NCI-H2196 (cell line): ENCODE measurements at regions not wholly inside any gene's neighbourhood (a gene's known extent, or its start where the extent isn't known, plus 50 kb on each side); places are given as distances from the start of the nearest gene placed in this dataset.
"Not testable (repeated sequence)": the region's sequence is repeated elsewhere in the genome, so short reads cannot be mapped to it uniquely, and the experiment has no call there.

ENCODE experiments used
- DNase-seq: peaks from one replicate; lab custom pipeline; 2025; ENCODE audit not compliant: unreplicated experiment; lab: John Stamatoyannopoulos, UW

DNA sequence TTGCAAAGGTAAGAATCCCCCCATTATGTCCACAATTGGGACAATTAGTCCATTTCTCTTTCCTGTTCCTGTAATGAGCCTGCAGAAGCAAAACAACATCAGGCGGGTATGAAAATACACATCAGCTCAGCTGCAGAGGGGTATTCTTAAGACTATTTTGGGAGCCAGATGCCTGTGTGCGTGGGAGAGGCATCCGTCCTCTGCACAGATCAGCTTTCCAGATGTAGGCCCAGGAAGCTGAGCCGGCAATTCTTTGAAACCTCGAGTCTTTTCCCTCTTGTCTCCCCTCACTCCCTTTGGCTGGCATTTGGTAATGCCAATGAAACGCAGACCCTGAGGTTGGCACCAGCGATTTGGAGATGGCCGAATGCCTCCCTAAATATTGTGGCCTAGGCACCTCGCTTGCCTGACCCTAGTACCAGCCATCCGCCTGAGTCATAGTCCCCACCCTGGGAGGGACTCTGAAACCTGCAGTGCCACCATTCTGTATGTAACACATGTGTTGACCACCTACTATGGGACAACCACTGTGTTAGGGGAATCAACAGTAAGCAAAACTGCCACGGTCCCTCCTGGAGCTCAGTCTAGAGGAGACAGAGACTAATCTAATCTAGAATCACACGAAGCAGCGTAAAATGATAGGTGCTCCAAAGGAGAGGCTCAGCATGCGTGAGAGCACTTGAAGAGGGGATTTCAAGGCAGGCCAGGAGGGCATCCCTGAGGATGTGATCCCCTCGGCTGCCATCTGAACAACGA, 603.0 kb downstream of the MATN1 start:
- no peak for DNase-seq

DNA sequence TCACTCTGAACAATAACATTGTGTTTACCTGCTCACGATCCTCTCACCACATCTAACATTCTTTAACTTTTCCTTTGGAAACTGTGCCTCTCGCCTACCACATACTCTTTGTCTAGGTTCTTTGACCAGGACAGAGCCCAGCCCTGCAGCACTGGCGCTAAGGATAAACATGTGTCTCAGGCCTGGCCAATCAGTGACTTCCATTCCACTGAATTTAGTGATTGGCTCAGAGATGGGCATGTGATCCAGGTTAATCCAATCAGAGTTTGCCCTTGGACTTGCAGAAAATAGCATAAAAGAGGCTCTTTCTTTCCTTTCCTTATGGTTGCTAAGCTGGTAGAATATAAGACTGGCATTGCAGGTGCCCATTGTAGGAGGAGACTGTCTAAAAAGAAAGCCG, 605.7 kb downstream of the MATN1 start:
- no peak for DNase-seq

DNA sequence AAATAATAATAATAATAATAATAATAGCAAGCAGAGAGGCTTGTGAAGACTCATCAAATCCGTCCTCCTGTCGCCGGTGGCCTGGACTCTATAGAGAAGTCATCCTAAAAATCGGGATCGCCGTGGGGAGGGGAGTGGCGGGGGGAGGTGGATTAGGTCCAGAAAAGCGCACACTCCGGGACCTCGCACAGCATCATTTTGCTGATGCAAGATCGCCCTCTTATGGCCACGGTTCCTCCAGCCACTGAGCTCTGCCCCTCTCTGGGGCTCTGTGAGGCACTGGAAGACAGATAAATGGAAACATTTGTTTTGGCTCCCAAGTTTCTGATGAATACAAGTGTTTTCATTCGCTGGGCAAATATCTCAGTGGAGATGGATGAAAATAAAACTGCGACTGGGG, 612.0 kb downstream of the MATN1 start:
- peak; percentile 61 for DNase-seq

DNA sequence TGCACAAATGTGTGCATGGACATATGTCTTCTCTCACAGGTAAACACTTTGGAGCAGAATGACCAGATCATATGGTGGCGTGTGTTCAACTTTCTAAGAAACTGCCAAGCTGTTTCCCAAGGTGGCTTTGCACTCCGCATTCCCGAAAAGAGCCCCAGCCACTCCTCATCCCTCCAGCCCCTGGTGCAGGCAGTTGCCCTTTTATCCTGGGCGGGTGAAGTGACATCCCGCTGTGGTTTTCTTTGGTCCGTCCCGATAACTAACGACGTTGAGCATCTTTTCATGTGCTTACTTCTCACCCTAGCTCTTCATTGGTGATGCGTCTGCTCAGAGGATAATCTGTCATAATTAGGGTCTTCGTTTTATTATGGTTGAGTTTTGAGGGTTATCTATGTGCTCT, 612.5 kb downstream of the MATN1 start:
- DNase-seq: no peak

DNA sequence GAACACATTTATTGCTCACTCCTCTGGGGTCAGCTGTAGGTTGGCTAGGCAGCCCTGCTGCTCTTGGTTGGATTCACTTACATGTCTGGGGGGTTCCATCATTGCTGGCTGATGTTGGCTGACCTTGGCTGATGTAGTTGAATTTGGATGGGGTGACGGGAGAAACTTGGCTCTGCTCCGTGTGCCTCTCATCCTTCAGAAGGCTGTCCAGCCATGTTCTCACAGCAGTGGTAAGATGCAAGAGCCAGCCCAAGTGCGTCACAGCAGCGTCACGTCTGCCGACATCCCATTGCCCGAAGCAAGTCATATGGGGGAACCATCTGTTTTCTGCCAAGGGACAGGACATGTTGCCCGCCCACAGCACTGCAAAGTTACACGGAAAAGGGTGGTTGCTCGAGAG, 613.5 kb downstream of the MATN1 start:
- DNase-seq: no peak

DNA sequence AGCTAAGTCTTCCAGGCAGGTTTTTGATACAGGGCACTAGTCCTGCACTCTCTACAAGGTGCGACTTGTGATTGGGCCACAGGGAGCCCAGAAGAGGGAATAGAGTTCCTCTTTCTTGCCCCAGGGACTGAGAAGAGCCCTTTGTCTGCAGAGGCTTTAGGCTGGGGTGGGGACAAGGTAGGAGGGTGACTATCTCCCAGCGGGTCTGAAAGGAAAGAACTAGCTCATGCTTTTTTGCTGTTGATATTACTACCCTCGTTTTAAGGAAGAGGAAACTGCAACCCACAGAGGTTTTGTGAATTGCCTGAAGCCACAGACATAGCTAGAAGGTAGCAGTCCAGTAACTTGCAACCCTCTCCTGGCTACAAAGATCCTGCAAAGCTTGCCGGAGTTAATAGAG, 615.2 kb downstream of the MATN1 start:
- DNase-seq: no peak

DNA sequence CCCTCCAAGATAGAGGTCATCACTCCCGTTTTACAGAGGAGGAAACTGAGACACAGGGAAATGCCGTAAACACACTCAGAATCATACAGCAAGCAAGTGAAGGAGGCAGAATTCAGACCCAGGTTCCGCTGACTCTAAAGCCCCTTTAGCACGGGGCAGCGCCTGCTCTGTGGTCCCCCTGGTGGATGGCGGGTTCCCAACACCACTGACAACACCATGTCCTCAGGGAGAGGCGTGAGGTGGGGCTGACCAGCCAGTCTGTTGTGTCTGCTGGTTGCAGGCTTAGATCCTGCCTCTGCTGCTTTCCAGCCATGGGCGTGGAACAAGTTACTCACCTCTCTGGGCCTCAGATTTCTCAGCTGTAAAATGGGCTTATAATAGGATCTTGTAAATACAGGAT, 617.3 kb downstream of the MATN1 start:
- no peak for DNase-seq

DNA sequence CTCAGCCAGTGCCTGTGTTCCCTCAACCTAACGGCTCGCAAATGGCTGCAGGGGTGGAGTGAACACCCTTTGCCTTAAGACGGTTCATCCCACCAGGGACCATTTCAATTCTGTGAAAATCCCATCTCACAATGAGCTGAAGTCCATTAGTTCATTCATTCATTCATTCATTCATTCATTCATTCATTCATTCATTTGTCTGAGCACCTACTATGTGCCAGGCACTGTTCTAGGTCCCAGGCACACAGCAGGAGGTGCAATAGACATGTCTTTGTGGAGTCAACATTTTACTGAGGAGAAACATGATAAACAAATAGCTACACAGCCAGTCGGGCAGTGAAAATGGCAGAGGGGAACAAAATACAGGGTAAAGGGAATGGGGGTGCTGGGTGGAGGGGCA, 618.8 kb downstream of the MATN1 start:
- no peak for DNase-seq

DNA sequence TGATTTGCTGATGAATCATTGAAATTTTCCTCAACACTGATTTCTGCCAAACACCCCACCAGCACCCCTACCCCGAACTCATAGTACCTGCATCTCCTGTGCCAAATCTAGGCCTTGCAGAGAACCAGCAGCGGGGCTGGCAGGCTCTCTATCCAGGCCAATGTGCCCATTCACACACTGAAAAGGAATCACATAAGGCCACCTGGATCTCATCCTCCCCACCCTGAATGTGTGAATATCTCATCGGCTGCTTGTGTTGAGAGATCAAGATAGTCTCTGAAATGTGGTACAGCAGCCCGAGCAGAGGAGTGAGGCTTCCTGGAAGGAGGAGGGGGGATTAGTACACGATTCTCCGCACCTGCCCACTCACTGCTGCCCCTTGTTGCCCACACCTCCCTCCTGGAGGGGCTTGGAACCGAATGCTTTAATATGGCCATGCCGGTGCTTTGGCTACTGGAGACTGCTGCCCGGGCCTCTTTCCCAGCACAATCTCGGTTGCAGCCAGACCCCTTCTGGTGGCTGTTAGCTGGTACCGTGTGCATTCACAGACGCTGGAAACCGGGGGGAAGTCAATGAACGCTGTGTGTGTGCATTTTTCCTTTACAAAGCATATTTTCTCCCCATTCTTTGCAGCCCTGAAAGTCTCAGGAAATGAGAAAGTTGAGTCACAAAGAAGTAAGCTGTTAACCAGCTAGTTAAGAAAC, 619.5 kb downstream of the MATN1 start:
- no peak for DNase-seq

DNA sequence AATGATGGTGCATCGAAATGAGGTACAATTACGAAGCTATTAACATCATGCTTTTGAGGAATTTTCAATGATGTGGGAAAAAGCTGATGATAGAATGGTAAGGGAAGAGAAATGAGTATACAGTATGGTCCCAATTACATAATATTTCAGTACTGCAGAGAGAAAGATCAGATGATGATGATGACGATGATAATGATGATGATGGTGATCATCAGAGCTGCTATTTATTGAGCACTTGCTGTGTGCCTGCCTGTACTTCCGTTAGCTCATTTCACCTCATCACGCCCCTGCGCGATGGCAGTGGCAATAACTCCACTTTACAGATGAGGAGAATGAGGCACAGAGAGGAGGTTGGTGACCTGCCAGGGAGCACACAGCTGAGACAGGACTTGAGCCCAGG, 620.8 kb downstream of the MATN1 start:
- no peak for DNase-seq

DNA sequence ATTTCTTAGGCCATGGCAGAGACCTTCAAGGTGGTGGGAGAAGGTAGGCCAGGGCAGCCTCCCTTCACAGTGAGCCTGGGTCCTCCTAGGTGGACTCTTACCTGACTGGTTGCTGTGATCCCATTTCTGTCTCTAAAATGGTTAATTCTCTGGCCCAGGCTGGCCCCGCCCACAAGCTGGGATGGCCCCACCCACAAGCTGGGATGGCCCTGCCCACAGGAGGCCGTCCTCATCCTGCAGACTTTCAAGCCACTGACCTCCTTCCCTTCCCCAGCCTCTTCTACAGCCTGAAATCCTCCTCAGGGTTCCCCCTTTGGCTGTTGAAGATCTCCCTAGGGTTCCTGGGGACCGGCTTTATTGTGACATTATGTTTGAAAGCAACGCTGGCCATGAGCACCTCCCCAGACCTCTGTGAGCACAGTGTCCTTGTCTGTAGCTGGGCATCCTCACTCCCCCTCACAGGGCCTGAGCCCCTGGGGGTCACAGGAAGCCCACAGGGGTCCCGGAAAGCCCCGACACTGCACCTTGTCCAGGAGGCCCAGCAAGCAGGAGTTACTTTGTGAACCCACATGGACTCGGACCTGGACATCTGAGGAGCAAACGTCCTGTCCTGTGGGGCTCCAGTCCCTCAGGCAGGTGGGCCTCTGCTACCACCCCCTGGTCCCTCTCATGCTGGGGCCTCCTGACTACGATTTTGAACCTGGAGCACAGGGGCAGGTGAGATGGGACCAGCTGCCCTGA, 621.7 kb downstream of the MATN1 start:
- DNase-seq: peak; percentile 5

DNA sequence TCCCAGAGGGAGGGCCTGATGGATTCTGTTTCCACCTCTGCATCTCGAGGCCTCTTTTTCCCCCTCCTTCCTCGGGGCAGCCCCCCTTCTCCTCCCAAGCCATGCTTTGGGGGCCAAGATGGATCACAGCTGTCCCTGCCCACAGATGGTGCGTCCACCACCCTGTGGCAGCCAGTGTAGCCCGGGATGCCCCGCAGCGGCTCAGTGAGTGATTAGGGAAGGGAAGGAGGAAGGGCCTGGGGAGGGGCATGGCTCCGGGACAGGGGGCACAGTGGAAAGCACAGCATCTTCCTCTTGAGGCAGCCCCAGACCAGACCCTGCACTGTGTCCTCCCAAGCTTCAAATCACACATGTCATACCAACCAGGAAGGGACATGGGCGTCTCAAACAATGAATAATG, 622.4 kb downstream of the MATN1 start:
- DNase-seq: no peak

DNA sequence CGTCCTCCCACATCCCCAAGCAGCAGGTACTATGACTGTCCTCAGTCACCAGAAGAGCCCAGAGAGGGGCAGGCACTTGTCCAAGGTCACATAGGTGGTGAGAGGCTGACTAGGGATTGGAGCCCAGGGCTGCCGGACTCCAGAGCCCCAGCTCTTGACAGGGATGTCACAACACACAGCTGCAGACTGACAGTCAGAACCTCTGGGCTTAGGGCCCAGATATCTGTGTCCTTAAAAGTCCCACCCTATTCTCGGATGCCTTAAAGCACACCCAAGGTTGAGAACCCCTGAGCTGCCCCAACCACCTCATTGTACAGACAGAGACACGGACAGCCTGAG, 622.9 kb downstream of the MATN1 start:
- DNase-seq: no peak

DNA sequence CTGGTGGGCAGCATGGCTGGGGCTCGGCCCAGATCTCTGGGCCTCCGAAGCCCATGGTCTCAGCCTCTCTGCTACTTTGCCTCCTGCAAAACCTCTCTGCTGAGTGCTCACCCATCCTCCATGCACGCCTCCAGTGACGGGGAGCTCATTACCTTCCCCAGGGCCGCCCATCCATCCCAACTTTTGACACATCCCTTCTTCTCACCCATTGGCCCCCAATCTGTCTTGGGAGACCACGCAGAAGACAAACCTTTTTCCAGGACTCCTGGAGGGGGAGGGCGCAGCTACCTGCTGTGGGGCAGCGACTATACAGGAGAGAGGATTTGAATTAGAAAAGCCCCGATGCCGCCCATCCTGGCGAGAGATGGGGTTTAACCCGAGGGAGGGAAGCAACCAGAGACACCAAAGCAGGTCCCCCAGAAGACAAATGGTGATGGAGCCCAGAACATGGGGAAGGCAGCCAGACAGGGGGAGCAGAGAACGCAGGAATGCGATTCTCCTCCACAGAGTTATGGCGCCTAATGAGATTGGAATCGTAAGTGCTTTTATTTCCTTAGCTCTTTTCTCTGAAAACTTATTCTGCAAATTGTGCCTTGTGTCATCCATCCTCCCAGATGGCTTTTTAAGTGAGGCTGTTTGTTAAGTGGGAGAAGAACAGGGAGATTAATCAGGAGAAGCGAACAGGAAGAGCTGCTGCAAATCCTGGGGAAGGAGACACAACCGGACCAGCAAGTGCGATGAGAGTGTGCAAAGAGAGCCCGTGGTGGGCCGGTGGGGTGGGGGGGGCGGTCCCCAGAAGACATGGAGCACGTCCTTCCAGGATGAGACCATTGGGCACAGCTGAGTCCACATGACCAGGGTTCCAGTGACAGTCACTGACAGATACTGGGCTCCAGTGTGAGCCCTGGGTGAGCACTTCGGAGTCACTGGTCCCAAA, 623.5 kb downstream of the MATN1 start:
- no peak for DNase-seq

DNA sequence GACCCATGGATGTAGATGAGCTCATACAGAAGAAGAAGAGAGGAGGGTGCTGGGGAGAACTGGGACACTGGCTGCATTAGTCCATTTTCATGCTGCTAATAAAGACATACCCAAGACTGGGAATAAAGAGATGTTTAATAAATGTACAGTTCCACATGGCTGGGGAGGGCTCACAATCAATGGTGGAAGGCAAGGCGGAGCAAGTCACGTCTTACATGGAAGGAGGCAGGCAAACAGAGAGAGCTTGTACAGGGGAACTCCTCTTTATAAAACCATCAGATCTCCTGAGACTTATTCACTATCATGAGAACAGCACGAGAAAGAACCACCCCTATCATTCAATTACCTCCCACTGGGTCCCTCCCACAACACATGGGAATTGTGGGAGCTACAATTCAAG, 625.5 kb downstream of the MATN1 start:
- not testable (repeated sequence) for DNase-seq

DNA sequence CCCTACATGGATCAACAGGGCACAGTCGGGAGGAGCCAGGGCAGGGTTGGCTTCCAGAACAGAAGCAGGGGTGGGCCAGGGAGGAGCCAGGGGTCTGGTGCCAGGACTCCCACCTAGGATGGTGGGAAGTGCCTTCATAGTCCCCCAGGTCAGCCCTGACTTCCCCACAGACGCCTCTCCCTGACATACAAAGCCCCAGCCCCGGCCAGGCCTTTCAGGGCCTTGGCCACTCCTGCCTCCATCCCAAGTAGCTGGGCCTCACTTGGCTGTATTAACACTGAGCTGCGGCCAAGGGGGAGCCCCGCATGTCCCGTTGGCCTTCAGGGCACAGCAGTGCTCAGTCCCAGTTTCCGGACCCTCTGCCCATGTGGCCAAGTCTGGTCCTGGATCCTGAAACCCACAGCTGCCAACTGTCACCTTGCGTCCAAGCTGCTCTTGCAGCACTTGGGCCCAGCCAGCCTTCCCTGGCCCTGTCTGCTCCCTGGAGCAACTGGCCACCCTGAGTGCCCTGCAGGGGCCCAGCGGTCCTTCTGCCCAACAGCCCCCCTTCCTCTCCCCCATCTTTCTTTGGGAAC, 627.8 kb downstream of the MATN1 start:
- DNase-seq: no peak

DNA sequence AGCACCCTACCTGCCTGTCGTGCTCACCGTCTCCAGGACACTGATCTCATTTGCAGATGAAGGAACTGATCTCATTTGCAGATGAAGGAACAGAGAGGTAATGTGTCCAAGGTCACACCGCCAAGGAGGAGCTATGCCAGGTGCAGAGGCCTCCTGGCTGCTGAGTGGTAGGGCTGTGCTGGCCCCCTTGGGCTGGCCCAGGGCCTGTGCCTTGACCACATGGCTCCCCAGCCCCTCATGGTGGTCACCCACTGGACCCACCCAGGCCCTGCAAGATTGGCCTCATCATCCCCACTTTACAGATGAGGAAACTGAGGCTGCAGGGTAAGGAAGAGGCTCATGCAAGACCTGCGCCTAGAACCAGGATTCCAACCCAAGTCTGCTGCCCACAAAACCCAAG, 628.3 kb downstream of the MATN1 start:
- DNase-seq: no peak

DNA sequence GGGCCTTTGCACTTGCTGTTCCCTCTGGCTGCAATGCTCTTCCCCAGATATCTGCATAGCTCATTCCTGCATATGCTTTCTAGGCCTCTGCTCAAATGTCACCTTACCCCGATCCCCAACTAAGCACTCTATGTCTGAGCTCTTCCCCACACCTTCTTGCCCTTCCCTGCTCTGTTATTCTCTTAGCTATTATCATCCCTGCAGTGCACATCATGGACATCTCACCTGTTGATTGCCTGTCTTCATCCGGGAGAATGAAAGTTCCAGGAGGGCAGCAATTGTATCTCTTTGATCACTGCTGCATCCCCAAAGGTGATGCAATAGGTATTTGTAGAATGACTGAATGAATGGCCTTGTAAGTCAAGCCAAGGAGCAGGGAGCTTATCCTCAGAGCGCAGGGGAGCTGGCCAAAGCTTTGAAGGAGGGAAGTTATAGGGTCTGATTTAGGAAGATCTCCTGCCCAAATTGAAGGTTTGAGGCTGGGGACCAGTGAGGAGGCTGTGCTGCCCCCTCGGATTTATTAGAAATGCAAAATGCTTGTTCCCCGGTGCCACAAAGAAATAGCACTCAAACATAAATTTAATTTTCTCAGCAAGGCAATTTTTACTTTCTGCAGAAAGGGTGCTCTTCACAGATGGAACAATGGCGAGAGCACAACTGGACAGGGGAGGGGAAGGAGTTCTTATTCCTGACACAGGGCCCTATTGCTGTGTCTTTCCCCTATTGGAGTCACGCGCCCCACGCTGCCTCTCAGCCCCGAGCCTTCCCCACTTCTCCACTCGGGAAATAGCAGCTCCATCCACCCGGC, 631.1 kb downstream of the MATN1 start:
- no peak for DNase-seq

DNA sequence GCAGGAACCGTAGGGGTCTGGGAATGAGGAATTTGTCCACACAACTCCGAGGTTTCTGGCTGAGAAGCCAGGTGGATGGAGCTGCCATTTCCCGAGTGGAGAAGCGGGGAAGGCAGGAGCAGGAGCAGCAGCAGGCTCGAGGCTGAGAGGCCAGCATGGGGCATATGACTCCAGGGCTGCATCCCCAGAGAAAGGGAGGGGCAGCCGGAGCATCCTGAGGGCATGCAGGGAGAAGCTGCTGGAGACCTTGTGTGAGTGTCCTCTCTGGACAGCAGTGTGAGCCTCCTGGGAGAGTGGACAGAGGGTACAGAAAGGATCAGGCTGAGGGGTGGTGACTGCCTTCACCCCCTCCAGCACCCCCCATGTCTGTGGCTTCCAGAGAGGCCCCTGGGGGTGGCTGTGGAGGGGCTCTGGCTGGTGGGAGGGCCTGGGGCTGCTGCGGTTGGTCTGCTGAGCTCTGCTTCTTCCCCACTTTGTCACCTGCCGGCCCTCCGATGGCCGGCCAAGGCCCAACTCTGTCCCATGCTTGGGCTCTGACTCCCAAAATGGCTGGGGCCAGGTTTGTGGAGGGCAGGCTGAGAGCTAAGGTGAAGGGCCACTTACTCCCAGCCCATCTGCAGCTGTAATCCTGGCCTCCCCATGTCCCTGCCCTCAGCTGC, 633.1 kb downstream of the MATN1 start:
- no peak for DNase-seq
